ENCODE measurements at regions not wholly inside any gene's neighbourhood (a gene's known extent, or its start where the extent isn't known, plus 50 kb on each side); places are given as distances from the start of the nearest gene placed in this dataset.

DNA sequence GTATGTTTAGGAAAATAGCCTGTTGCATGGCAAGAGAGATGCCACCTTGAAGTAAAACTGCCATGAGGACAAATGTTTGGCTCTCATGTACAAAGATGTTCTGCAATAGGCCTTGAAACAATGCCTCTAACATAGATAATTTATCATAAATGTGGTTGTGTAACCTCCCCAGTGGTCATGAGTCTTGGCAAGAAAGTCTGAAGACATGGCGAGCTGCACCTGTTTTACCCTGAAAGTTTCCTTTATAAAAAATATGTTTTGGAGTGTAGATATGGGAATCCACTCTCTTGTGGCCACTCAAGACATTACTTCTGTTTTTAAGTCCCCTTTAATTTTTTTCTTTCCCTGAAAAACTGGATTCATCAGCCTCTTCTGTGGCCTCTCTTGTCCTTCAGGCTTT, 2217.1 kb downstream of the NCAM2 start:
- DNase-seq (ENCODE audit: low read depth in 3 of 3), result no peak

All from stimulated activated CD4-positive, alpha-beta T cell treated with anti-CD3 and anti-CD28 coated beads, TNF-alpha, amount 100 ng/mL, for 48 hours (primary cell).